HCT116 (cell line): ENCODE measurements at regions not wholly inside any gene's neighbourhood (a gene's known extent, or its start where the extent isn't known, plus 50 kb on each side); places are given as distances from the start of the nearest gene placed in this dataset.

ENCODE experiments used
- ATAC-seq: fragments of 200-7000 bp; cut with Tn5 transposase; 2 replicates; pipeline ENCODE4 v1.9.1; 2020; ENCODE audit warnings: mild to moderate bottlenecking, moderate library complexity
- BruUV-seq: library from RNA; stranded (reverse); fragments of 400-500 nt; replicated peaks from 2 replicates; lab custom pipeline; 2021; lab: Mats Ljungman, UMichigan
- CTCF ChIA-PET: fragments of 300-600 bp; sonication (Branson Sonifier 250); formaldehyde crosslinking; loops from one replicate; lab custom pipeline; 2021; ENCODE audit warnings: antibody characterized with exemption; lab: Charles Lee
- POLR2A ChIA-PET: fragments of 300-600, 350-600 bp; sonication (Branson Sonifier 250); formaldehyde crosslinking; loops from one replicate; lab custom pipeline; 2021; ENCODE audit warnings: antibody characterized with exemption; lab: Charles Lee
- RAD21 ChIA-PET, 2 experiments: fragments of 300-600 bp; sonication (Branson Sonifier 250); formaldehyde crosslinking; loops; one replicate each; lab custom pipeline; 2023; ENCODE audit warnings: low total read pairs in 2 of 2; ENCODE audit not compliant: uncharacterized antibody in 2 of 2, unreplicated experiment in 2 of 2, low non-redundant PET in 1 of 2; lab: Charles Lee
- DNase-seq: peaks from one replicate; pipeline ENCODE4 v3.0.0-alpha.2; 2010; ENCODE audit warnings: low read depth, low spot score
- H2AFZ ChIP-seq: fragments of 200-600 bp; shearing (Covaris generic), sonication (generic); 2 replicates; pipeline ENCODE4 v1.6.1; 2017; ENCODE audit warnings: low read depth, mixed run types, mixed read lengths, antibody characterized with exemption, low read length; ENCODE audit not compliant: poor library complexity, severe bottlenecking
- H3K27ac ChIP-seq: 2 replicates; pipeline ENCODE4 v1.5.1; 2012; ENCODE audit warnings: low read depth, low read length
- H3K27me3 ChIP-seq: fragments of 200-600 bp; sonication (generic); 2 replicates; pipeline ENCODE4 v1.6.1; 2016; ENCODE audit warnings: mixed run types, low read length, mixed read lengths; ENCODE audit not compliant: insufficient read depth
- H3K36me3 ChIP-seq, 2 experiments: fragments of 200-500 bp in 1 of 2; fragments of 200-600 bp in 1 of 2; sonication (Bioruptor generic) in 1 of 2; sonication (generic) in 1 of 2; 2 replicates each; pipeline versions ENCODE4 v1.5.1 to v1.6.1; 2014 to 2016; ENCODE audit warnings: low read length in 2 of 2, inconsistent platforms in 1 of 2, mixed read lengths in 1 of 2, mixed run types in 1 of 2; ENCODE audit not compliant: insufficient read depth in 2 of 2, control insufficient read depth in 1 of 2
- H3K4me1 ChIP-seq, 2 experiments: fragments of 200-600 bp in 1 of 2; sonication (generic) in 1 of 2; 2 replicates each; pipeline versions ENCODE4 v1.5.1 to v1.6.1; 2012 to 2017; ENCODE audit warnings: low read length in 2 of 2, inconsistent platforms in 1 of 2, mild to moderate bottlenecking in 1 of 2, mixed read lengths in 1 of 2, mixed run types in 1 of 2, moderate library complexity in 1 of 2; ENCODE audit not compliant: insufficient read depth in 2 of 2, control insufficient read depth in 1 of 2
- H3K4me2 ChIP-seq: fragments of 200-600 bp; sonication (generic); 2 replicates; pipeline ENCODE4 v1.6.1; 2017; ENCODE audit warnings: mixed run types, low read length, mixed read lengths
- H3K4me3 ChIP-seq, 2 experiments: fragments of 200-600 bp in 1 of 2; sonication (generic) in 1 of 2; replicated peaks in 1 of 2; 2 replicates each; pipeline ENCODE4 v1.5.1; 2011 to 2016; ENCODE audit warnings: low read length in 2 of 2, control low read depth in 1 of 2, low read depth in 1 of 2, mild to moderate bottlenecking in 1 of 2, mixed read lengths in 1 of 2, mixed run types in 1 of 2
- H3K79me2 ChIP-seq: fragments of 200-600 bp; sonication (generic); 2 replicates; pipeline ENCODE4 v1.6.1; 2017; ENCODE audit warnings: mild to moderate bottlenecking, mixed run types, low read length, moderate library complexity, mixed read lengths; ENCODE audit not compliant: insufficient read depth
- H3K9ac ChIP-seq: fragments of 200-600 bp; sonication (generic); 2 replicates; pipeline ENCODE4 v1.6.1; 2016; ENCODE audit warnings: low read length, mixed read lengths
- H3K9me2 ChIP-seq: fragments of 200-600 bp; sonication (generic), shearing (Covaris generic); 2 replicates; pipeline ENCODE4 v1.6.1; 2017; ENCODE audit warnings: mixed run types, mild to moderate bottlenecking, moderate library complexity; ENCODE audit not compliant: insufficient read depth
- H3K9me3 ChIP-seq, 2 experiments: fragments of 200-500 bp in 1 of 2; fragments of 200-600 bp in 1 of 2; sonication (Bioruptor generic) in 1 of 2; sonication (generic) in 1 of 2; 2 replicates each; pipeline ENCODE4 v1.6.1; 2014 to 2017; ENCODE audit warnings: low read length in 2 of 2, mixed read lengths in 2 of 2, inconsistent platforms in 1 of 2, low read depth in 1 of 2, mild to moderate bottlenecking in 1 of 2, mixed run types in 1 of 2, moderate library complexity in 1 of 2; ENCODE audit not compliant: control insufficient read depth in 1 of 2, insufficient read depth in 1 of 2
- H4K20me1 ChIP-seq: fragments of 200-600 bp; sonication (generic), shearing (Covaris generic); 2 replicates; pipeline ENCODE4 v1.6.1; 2017; ENCODE audit warnings: mixed run types, mild to moderate bottlenecking, moderate library complexity; ENCODE audit not compliant: insufficient read depth
- CBX3 ChIP-seq: IDR thresholded peaks from 2 replicates; pipeline ENCODE4 v1.6.1; 2012; ENCODE audit warnings: low read depth
- CEBPB ChIP-seq: IDR thresholded peaks from 2 replicates; pipeline ENCODE4 v1.6.1; 2012; ENCODE audit warnings: low read depth
- CTCF ChIP-seq, 3 experiments: fragments of 200-600 bp in 1 of 3; sonication (generic) in 1 of 3; IDR thresholded peaks in 2 of 3; conservative IDR thresholded peaks in 1 of 3; 2 replicates each; pipeline ENCODE4 v1.5.1; 2012 to 2017; ENCODE audit warnings: low read depth in 2 of 3, low read length in 2 of 3, antibody characterized with exemption in 1 of 3, borderline replicate concordance in 1 of 3, control low read depth in 1 of 3, mild to moderate bottlenecking in 1 of 3, mixed read lengths in 1 of 3, mixed run types in 1 of 3, moderate library complexity in 1 of 3; ENCODE audit not compliant: insufficient read depth in 1 of 3
- FOSL1 ChIP-seq: IDR thresholded peaks from 2 replicates; pipeline ENCODE4 v1.6.1; 2012; ENCODE audit warnings: low read depth
- JUND ChIP-seq: IDR thresholded peaks from 2 replicates; pipeline ENCODE4 v1.6.1; 2012
- MAX ChIP-seq: IDR thresholded peaks from 2 replicates; pipeline ENCODE4 v1.6.1; 2012
- RAD21 ChIP-seq: IDR thresholded peaks from 2 replicates; pipeline ENCODE4 v1.6.1; 2012; ENCODE audit warnings: low read depth, mild to moderate bottlenecking
- SP1 ChIP-seq: IDR thresholded peaks from 2 replicates; pipeline ENCODE4 v1.6.1; 2012; ENCODE audit warnings: low read depth
- TCF7L2 ChIP-seq: IDR thresholded peaks from 2 replicates; pipeline ENCODE4 v1.7.0; 2011; ENCODE audit warnings: borderline replicate concordance, inconsistent platforms; ENCODE audit not compliant: insufficient read depth, insufficient read length; ENCODE audit errors: extremely low read depth
- YY1 ChIP-seq: IDR thresholded peaks from 2 replicates; pipeline ENCODE4 v1.6.1; 2011; ENCODE audit warnings: low read length, low read depth, moderate library complexity, mild to moderate bottlenecking; ENCODE audit not compliant: insufficient replicate concordance; ENCODE audit errors: extremely low read depth
- ZNF274 ChIP-seq: fragments of 200-500 bp; sonication (Bioruptor generic); IDR thresholded peaks from 2 replicates; pipeline ENCODE4 v1.6.1; 2014; ENCODE audit warnings: mild to moderate bottlenecking, low read depth, low read length, inconsistent platforms
- intact Hi-C: fragments of 100-400 bp; cut with micrococcal nuclease; formaldehyde crosslinking; loops from 2 replicates; pipeline ENCODE4 v1.10.0; 2022

GRCh38 chr10:47077386-47077785 is 166.2 kb downstream of the PTPN20 start:
- CTCF ChIA-PET = no interaction called here

GRCh38 chr10:47077941-47078340 is 166.7 kb downstream of the PTPN20 start:
- DNase-seq = no peak
- no peak overlapping the region for H3K9ac ChIP-seq
- H2AFZ ChIP-seq = no peak overlapping the region
- ChIA-PET RAD21 (no interaction called here), POLR2A (no interaction called here), CTCF (interaction anchor here (0.7 kb wide), 1 partner anchor 14 kb away, joined by 3 read pairs; no protein-coding TSS in a partner anchor)
- no peak overlapping the region for H3K27ac ChIP-seq
- no peak for ATAC-seq
- H3K79me2 ChIP-seq = no peaks in the 10 kb centered on the region
- no peaks in the 10 kb centered on the region for H3K9me3 ChIP-seq
- intact Hi-C loops = no loop called here
- H3K36me3 ChIP-seq = no peaks in the 10 kb centered on the region
- no peak overlapping the region for H3K4me2 ChIP-seq
- H3K9me2 ChIP-seq = no peaks in the 10 kb centered on the region
- H3K27me3 ChIP-seq = no peaks in the 10 kb centered on the region
- H3K4me3 ChIP-seq = no peak overlapping the region
- no TSS peak for BruUV-seq
- TF ChIP-seq YY1 = no peak
- TF ChIP-seq CTCF (IDR thresholded peaks at IDR 0.05 in 2 of 3, conservative IDR thresholded peaks at IDR 0.05 in 1 of 3; ENCODE audit: borderline replicate concordance in 1 of 3, insufficient read depth in 1 of 3, low read depth in 2 of 3, low read length in 2 of 3) = no peak
- no peak for TF ChIP-seq RAD21
- TF ChIP-seq ZNF274 = no peak
- TF ChIP-seq TCF7L2 = no peak
- no peak for TF ChIP-seq CBX3
- no peak for TF ChIP-seq FOSL1
- no peaks in the 10 kb centered on the region for H4K20me1 ChIP-seq
- H3K4me1 ChIP-seq = no peaks in the 10 kb centered on the region

More at GRCh38 chr10:47077386-47077785, 166.2 kb downstream of the PTPN20 start:
- no peaks in the 10 kb centered on the region for H3K9me2 ChIP-seq
- H3K9me3 ChIP-seq = no peaks in the 10 kb centered on the region
- H3K9ac ChIP-seq = no peak overlapping the region
- H3K4me2 ChIP-seq = no peak overlapping the region
- no peak overlapping the region for H2AFZ ChIP-seq
- ATAC-seq (no peak), DNase-seq (no peak)
- intact Hi-C loops = no loop called here
- POLR2A ChIA-PET = no interaction called here
- no peaks in the 10 kb centered on the region for H3K79me2 ChIP-seq
- no peak overlapping the region for H3K4me3 ChIP-seq
- H3K4me1 ChIP-seq = no peaks in the 10 kb centered on the region
- BruUV-seq = no TSS peak
- H4K20me1 ChIP-seq = no peaks in the 10 kb centered on the region
- no peaks in the 10 kb centered on the region for H3K36me3 ChIP-seq
- RAD21 ChIA-PET = no interaction called here
- H3K27ac ChIP-seq = no peak overlapping the region
- H3K27me3 ChIP-seq = 0 out of 2 replicates have a peak, but pooled peaks cover 3% of the 10 kb centered on the region
- TF ChIP-seq JUND (no peak), CEBPB (no peak), TCF7L2 (no peak), MAX (no peak), RAD21 (no peak), ZNF274 (no peak), SP1 (no peak)
